Sciatic nerve (tissue), 2 donors: ENCODE measurements at regions not wholly inside any gene's neighbourhood (a gene's known extent, or its start where the extent isn't known, plus 50 kb on each side); places are given as distances from the start of the nearest gene placed in this dataset.
"Not testable (repeated sequence)": the region's sequence is repeated elsewhere in the genome, so short reads cannot be mapped to it uniquely, and the experiment has no call there.

Source experiments
- ATAC-seq: fragments of 200-7000 bp; cut with Tn5 transposase; one replicate; pipeline ENCODE4 v1.9.1; 2020; ENCODE audit warnings: mild to moderate bottlenecking, moderate library complexity
- DNase-seq: peaks from one replicate; pipeline ENCODE4 v3.0.0-alpha.2; 2020; ENCODE audit warnings: low spot score
- intact Hi-C: fragments of 100-400 bp; cut with DNase I; formaldehyde crosslinking; loops from one replicate; pipeline ENCODE4 v1.14.2; 2022
- donor health status: DM: no; HTN: no; CAD: no.
- donor health status: DM: no; HTN: no; CAD: no.

DNA sequence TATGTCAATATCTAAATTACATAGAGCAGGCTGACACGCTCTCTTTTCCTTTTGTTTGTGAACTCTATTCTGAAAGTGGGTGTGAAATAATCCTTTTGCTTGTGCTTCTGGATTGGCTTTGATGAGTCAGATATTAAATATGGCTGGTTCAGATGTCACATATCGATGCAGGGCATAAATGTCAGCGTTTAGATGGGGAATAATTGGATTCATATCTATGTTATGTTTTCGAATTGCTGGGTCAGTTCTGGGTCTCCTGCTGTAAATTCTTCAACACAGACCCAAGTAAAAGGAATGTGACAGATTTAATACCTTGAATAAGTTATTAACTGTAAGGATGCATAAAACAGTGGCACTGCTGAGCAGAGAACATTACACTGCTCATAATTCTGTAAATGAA is 118.7 kb upstream of the SNX2 start:
- intact Hi-C loops = no loop called here
- DNase-seq (no peak), ATAC-seq (no peak)

DNA sequence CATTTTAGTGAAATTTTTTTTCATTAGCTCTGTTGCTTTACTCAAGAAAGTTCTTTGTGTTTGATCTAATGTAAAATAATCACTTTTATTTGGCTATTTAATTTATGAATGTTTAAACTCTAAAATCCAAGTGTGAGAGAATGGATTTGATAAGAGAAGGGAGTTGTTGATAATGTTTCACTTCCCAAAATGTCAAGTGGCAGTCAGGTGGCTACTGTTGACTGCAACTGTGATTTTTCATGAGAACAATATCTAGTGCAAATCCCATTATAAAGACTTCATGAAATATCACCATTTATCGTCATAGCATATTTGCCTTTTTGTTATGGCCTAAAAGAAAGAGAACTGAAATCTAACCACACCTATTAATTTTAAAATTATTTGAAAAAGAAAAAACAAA is 118.3 kb upstream of the SNX2 start:
- DNase-seq = no peak
- intact Hi-C loops = no loop called here

DNA sequence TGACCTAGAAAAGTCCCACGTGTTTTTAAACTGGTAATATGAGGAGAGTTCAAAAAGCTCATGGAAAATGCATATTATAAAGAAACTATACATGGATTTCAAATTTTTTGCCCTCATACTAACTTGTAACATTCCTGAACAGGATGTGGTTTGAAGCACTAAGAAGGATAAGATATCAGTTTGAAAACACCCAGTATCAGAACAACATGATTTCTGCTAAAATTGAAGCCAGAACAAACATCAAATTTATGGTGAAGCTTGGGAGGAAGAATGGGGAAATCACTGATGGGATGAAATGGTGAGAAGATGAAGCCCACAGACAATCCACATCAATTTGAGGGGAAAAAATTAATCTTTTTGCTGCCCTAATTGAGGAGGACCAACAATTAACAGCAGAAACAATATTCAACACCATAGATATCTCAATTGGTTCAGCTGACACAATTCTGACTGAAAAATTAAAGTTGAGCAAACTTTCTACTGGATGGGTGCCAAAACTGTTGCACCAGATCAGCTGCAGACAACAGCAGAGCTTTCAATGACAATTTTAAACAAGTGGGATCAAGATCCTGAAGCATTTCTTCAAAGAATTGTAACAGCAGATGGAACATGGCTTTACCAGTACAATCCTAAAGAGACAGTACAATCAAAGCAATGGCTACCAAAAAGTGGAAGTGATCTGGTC is 113.2 kb upstream of the SNX2 start:
- DNase-seq = no peak
- intact Hi-C loops = no loop called here
- peak; percentile 55 for ATAC-seq

More for the DNA sequence above, 118.3 kb upstream of the SNX2 start:
- no peak for ATAC-seq

DNA sequence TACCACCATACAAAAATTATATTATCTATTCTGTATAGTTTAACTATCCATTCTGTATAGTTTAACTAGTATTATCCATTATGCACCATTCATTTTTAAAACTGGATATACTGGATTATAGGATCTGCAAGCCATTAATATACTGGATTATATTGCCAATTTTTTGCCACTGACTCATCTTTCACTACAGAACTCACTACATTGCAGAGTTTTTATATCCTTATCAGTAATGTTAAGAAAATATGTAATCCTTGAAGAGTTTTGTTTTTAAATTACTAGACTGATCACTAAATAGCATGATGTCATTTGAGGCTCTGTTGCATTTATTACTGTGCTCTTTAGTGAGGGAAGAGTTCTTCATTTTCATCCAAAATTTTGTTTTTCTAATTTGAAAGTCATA is 109.8 kb upstream of the SNX2 start:
- ATAC-seq (no peak), DNase-seq (no peak)
- intact Hi-C loops = no loop called here

DNA sequence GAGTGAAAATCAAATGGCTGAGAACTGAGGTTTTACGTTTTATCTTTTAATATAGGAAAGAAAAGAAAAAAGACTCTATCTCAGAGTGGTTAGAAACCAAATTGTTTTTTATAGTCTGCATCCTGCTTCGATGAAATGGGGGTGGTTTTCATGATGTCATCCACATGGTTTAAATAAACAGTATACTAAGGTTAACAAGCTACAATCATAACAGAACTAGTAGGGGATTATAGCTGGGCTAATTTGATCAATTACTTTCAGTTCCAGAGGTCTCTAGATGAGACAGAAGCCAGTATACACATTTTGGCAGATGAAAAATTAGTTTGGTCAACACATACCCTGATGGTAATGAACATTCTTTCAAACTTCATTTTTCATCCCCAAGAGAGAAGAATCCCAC is 106.3 kb upstream of the SNX2 start:
- no peak for DNase-seq
- intact Hi-C loops = no loop called here
- no peak for ATAC-seq

DNA sequence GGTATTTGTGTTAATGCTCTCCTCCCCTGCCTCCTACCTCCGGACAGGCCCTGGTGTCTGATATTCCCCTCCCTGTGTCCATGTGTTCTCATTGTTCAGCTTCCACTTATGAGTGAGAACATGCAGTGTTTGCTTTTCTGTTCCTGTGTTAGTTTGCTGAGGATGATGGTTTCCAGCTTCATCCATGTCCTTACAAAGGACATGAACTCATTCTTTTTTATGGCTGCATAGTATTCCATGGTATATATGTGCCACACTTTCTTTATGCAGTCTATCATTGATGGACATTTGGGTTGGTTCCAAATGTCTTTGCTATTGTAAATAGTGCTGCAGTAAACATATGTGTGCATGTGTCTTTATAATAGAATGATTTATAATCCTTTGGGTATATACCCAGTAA is 105.2 kb upstream of the SNX2 start:
- DNase-seq, intact Hi-C loops, ATAC-seq: not testable (repeated sequence)

DNA sequence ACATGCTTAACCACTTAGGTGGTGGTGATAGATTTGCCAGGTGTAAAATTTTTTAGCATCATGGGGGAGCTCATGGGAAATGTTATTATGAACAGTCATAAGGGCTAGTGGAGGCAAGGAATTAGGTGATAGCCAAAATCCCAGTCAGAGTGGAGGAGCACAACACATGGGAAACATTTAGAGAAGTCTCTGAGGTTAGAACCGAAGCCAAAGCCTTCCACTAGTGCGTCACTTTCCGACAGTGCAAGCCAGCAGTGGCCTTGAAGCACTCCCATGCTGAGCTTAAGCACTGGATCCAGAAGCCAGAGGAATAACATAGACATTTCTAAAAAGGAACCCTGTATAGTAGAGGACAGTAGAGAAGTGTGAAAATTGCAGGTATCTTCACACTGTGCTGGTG is 101.5 kb upstream of the SNX2 start:
- peak; percentile 98 for ATAC-seq
- intact Hi-C loops = no loop called here
- DNase-seq = peak; percentile 74

DNA sequence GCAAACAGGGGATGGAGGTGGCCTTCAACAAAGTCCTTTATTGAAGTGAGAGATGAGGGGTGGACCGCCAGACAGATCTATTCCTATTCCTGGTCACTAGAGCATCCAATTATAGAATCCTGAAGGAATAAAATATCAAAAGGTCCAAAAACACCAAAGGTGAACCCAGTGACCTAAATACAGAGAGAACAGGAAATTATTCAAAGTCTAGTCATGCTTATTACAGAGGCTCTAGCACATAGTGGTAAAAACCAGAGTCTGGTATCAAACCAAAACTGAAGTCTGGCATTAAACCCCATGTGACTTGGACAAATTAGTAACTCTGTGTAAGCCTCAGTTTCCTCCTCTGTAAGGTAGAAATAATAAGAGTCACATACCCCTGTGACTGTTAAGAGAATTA is 100.5 kb upstream of the SNX2 start:
- no peak for ATAC-seq
- intact Hi-C loops = no loop called here

DNA sequence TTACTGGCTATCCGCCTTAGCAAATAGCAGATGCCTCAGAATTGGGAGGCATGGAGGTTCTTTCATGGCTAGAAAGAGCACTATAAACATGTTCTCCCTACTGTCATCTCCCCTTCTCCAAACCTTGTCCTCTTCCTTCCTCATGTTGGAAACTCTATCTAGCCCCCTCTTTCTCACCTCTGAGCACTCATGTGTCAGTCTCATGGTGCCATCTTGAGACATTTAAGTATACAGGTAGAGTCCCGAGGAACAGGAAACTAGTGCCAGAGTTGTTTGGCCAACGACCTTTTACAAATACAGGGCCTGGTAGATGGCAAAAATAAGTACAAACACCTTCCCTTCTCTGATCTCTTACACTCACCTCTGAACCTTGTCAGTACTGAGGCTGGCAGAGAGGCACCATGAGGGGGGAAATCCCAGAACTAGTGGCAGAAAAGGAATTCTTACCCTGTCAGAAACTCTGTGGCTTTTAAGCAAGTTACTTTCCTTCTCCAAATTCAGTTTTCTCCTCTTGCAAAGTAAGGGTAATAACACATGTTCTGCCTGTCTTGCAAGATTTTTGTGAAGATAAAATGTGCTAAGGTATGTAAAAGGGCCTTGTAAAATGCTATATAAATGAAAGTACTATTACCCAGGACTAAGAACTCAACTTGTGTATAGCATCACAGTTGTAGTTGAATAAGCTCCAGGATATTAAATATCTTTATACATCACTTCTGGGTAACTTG is 94.1 kb upstream of the SNX2 start:
- intact Hi-C loops = no loop called here
- DNase-seq = no peak
- no peak for ATAC-seq

More for the DNA sequence above, 100.5 kb upstream of the SNX2 start:
- no peak for DNase-seq

DNA sequence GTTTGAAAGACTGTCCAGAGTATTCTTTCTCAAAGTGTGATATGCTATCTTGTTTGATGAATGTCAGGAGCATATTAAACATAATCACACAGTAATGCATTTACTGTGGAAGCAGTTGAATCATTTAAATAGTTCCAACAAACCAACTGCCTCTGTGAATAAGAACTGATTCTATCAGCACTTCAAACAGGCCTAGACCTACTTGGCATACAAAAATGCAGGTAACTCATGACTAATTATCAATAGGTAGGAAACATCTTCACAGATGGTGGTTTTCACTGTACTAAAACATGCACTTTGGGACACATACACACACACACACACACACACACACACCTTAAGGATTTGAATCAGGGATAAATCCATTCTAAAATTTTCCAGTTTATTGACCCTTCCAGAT is 91.2 kb upstream of the SNX2 start:
- DNase-seq (no peak), ATAC-seq (no peak)
- intact Hi-C loops = no loop called here

DNA sequence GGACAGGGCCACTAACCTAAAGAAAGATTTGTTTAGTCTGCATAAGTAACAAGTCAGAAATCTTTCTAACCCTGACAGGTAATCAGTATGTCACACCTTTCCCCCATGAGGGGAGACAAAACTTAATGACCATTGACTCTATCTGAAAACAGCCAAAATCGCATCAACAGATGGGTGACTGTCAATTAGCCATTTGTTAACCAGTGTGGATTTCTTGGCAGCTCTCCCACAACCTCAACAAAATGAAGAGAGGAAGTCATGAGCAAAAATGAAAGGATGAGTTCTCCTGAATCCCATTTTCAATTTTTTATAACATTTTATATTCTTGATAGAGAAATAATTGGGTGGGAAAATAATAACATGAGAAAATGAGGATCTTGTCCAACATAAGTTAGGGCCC is 84.6 kb upstream of the SNX2 start:
- no peak for ATAC-seq
- DNase-seq = no peak
- intact Hi-C loops = no loop called here

DNA sequence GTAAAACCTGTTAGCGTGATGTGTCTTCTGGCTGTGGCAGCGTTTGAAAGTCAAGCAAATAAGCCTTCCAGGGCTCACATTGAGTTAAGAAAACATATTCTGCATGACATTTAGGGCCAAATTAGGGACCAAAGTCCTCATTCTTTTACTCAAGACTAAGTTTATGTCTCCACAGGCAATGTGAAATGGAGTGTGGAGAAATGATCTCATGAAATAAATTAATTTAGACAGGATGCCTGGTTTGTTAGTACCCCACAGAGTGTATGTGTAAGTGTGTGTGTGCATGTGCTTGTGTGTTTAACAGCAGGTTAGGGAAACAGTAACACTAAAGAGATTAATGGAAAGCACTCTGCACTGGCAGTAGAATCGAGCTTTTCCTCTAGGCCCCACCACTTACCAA is 82.9 kb upstream of the SNX2 start:
- ATAC-seq (no peak), DNase-seq (no peak)
- intact Hi-C loops = no loop called here

DNA sequence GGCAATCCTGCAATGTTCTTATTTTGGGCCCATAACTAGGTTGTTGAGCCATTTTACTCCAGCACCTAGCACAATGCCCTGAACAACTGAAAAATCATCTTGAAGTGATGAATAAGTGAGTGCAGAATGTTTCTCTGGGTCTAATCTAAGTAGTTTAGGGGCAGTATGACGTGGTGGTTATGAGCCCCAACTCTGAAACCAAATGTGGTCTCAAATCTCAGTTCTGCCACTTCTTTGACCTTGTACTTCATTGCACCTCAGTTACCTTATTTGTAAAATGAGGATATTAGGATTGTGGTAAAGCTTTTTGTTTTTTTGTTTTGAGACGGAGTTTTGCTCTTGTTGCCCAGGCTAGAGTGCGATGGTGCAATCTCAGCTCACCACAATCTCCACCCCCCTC is 80.9 kb upstream of the SNX2 start:
- no peak for ATAC-seq
- DNase-seq = no peak
- intact Hi-C loops = no loop called here

DNA sequence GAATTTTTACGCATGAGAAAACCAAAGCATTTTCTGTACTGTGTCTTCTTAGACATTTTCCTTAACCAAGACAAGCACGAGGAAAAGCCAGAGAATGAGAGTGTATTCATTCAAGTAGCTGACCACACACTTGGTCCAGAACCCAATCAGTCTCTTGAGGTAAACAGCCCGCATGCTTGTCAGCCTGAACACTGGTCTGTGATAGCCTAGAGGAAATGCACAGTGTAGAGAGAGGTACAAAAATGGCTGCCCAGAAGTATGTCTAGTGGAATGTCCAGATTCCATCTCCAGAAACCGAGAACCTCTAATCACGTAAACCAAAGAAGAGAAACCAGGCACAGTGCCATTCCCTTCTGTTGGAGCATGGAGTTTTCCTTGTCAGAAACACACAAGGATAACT is 80.0 kb upstream of the SNX2 start:
- DNase-seq (no peak), ATAC-seq (no peak)
- intact Hi-C loops = no loop called here

DNA sequence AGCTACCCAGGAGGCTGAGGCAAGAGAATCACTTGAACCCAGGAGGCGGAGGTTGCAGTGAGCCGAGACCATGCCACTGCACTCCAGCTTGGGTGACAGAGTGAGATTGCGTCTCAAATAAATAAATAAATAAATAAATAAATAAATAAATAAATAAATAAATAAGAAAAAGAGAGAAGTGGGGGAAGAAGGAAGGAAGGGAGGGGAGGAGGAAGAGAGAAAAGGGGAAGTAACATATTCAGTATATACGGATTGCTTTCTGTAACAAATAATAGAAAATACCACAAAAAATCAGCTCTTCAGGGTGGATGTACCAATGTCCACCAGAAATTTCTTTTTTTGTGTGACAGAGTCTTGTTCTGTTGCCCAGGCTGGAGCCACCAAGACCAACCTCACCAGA is 78.1 kb upstream of the SNX2 start:
- ATAC-seq, DNase-seq, intact Hi-C loops: not testable (repeated sequence)

DNA sequence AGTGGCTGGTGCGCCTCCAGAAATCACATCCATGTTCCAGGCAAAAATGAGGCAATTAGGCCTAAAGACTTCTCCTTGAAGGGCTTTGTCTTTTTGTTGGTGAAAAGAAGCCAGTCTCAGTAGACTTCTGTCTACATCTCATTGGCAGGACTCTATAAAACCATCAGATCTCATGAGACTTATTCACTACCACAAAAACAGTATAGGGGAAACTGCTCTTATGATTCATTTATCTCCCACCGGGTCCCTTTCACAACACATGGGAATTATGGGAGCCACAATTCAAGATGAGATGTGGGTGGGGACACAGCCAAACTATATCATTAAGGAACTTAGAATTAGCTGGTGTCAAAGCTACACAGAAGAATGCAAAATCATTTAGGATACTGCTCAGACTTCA is 77.7 kb upstream of the SNX2 start:
- ATAC-seq (no peak), DNase-seq (no peak)
- intact Hi-C loops = no loop called here

DNA sequence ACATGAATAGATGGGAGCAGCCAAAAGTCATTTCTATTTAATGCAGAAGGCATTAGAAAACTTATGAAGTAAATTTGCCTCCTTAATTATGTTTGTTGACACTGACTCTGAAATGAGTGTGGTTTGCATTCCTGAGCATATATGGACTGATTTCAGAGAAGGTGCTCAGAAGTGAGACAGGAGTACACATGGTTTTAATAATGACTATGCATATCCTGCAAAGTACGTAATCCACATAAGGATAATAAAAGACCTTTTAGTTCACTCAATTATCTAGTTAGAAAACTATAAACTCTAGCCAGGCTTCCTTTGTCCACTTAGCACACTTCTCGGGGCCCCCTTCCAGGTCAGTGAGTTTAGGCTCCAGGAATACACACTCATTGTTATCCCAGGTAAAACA is 75.7 kb upstream of the SNX2 start:
- DNase-seq = no peak
- intact Hi-C loops = no loop called here
- ATAC-seq = no peak

DNA sequence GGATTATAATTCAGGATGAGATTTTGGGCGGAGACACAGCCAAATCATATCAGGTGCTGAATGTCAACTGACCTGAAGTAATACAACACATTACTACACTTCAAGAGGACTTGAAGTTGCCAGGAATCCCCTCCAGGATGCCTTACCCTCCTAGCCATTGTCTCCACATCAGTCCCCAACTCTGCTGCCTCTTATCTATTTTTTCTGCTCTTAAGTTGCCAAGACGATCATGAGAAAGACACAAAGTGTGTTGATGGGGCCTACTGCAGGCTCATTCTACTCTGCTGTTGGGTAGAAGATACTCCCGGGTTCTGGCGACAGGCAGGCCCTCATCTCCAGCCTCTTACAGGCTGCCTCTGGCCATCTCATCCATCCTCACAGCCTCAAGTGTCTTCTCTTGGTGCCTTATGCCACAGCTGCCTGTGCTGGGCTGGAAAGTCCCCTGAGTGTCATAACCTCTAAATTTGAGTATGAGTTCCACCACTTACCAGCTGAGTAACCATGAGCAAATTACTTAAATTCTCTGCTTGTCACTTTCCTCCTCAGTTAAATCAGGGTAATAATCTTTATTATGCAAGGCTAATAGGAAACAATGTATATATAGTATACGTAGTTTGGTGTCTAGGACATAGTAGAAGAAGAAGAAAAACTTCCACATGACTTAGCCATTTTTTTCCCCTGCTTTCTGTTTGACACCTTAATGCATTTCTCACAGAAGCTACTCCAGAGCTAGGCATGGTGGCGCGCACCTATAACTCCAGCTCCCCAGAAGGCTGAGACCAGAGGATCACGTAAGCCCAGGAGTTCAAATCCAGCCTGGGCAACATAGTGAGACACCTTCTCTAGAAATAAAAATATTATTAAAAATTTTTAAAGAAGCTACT is 73.0 kb upstream of the SNX2 start:
- intact Hi-C loops = no loop called here
- no peak for DNase-seq
- ATAC-seq = no peak

DNA sequence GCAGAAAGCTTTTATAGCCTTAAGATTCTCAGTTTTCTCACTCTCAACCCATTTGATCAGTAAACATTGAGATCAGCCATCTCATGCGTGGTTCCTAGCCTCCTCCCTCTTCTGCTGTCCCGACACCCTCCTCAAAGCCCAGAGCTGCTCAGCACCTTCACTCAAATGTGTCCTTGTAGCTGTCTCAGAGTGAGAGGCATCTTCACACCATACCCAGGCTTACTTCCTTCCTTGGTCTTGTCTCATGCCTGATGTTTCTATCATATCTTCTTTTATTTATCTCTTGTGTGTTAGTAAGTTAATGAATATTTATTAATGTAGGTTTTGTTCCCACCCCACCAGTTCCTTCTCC is 72.4 kb upstream of the SNX2 start:
- ATAC-seq (no peak), DNase-seq (no peak)
- intact Hi-C loops = no loop called here

DNA sequence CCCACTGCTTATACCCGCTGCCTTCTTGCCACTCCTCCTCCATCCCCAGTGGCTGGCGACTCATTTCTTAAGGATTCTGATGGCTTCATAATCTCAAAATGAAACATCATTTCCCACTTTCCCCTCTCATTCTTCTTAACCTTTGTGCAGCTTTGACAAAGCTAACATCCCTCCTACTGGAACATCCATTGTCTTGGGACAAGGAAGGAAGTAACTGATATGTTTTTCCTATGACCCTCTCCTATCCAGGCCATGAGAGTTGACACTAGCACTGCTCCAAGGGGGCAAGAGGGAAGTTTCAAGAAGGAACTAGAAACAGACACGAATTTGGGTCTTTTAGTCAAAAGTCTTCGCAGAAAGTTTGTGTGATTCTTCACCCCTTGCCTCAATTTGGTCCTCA is 71.7 kb upstream of the SNX2 start:
- intact Hi-C loops = no loop called here
- DNase-seq = no peak
- no peak for ATAC-seq
